Neural progenitor cell (in vitro differentiated cells): ENCODE measurements at regions not wholly inside any gene's neighbourhood (a gene's known extent, or its start where the extent isn't known, plus 50 kb on each side); places are given as distances from the start of the nearest gene placed in this dataset.

ENCODE experiments used
- EZH2phosphoT487 ChIP-seq: fragments of 200-600 bp; sonication (generic); IDR thresholded peaks from 2 replicates; pipeline ENCODE4 v1.6.1; 2017; ENCODE audit warnings: antibody characterized with exemption
- TF ChIP-seq, protein P1 (sequence below): fragments of 200-600 bp; sonication (generic); IDR thresholded peaks from 2 replicates; pipeline ENCODE4 v1.5.1; 2017; ENCODE audit warnings: antibody characterized with exemption, mild to moderate bottlenecking

DNA sequence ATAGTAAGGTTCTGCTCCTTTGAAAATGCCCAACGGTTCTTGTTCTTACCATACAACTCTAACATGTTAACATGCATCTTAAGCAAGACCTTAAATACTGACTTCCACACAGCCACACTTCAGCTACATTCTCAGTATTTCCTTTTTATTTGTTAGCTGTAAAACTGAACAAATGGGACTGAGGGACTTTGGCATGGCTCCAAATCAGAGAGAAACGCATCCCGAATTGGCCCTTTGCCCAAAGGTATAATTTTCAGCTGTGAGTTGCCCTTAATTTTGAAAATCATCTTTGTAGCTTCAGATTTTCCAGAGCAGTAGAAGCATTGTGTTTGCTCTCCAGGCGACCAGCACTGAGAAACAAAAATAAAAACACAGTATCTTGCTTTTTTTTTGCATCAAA is 56.4 kb downstream of the NEUROD6 start:
- TF ChIP-seq, protein P1, sequence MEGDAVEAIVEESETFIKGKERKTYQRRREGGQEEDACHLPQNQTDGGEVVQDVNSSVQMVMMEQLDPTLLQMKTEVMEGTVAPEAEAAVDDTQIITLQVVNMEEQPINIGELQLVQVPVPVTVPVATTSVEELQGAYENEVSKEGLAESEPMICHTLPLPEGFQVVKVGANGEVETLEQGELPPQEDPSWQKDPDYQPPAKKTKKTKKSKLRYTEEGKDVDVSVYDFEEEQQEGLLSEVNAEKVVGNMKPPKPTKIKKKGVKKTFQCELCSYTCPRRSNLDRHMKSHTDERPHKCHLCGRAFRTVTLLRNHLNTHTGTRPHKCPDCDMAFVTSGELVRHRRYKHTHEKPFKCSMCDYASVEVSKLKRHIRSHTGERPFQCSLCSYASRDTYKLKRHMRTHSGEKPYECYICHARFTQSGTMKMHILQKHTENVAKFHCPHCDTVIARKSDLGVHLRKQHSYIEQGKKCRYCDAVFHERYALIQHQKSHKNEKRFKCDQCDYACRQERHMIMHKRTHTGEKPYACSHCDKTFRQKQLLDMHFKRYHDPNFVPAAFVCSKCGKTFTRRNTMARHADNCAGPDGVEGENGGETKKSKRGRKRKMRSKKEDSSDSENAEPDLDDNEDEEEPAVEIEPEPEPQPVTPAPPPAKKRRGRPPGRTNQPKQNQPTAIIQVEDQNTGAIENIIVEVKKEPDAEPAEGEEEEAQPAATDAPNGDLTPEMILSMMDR: no peak
- TF ChIP-seq EZH2phosphoT487: no peak
